T47D (cell line): ENCODE measurements at regions not wholly inside any gene's neighbourhood (a gene's known extent, or its start where the extent isn't known, plus 50 kb on each side); places are given as distances from the start of the nearest gene placed in this dataset.

Experiments
- DNase-seq, 2 experiments: peaks; one replicate each; pipeline versions ENCODE4 v3.0.0 to v3.0.0-alpha.2; 2011 to 2012; ENCODE audit warnings: low read depth in 1 of 2, low spot score in 1 of 2
- JUND ChIP-seq: IDR thresholded peaks from 2 replicates; pipeline ENCODE4 v1.6.1; 2012; ENCODE audit warnings: low read depth
- in situ Hi-C: cut with HindIII; loops from 2 replicates; pipeline ENCODE4 v1.10.0; 2016; ENCODE audit warnings: low sequenced_read_pairs, low pct_unique_long_range_greater_than_20kb

- TF ChIP-seq JUND: no peak
- in situ Hi-C loops: no loop called here
- DNase-seq: no peak
Measured at GRCh38 chr2:190789074-190790004, 91.3 kb upstream of the GLS start.

- in situ Hi-C loops: no loop called here
- no peak for DNase-seq
- TF ChIP-seq JUND: no peak
Measured at GRCh38 chr2:190791347-190791975, 89.2 kb upstream of the GLS start.

GRCh38 chr2:190791976-190792575 is 88.5 kb upstream of the GLS start:
- no peak for DNase-seq
- in situ Hi-C loops: no loop called here
- no peak for TF ChIP-seq JUND

- no peak for DNase-seq
- in situ Hi-C loops: no loop called here
- no peak for TF ChIP-seq JUND
Measured at GRCh38 chr2:190792956-190793888, 87.4 kb upstream of the GLS start.

GRCh38 chr2:190794377-190794776 is 86.2 kb upstream of the GLS start:
- no peak for DNase-seq
- in situ Hi-C loops: no loop called here
- no peak for TF ChIP-seq JUND

GRCh38 chr2:190794790-190795189 is 85.8 kb upstream of the GLS start:
- no peak for TF ChIP-seq JUND
- DNase-seq: no peak
- in situ Hi-C loops: no loop called here

GRCh38 chr2:190795686-190796085 is 84.9 kb upstream of the GLS start:
- DNase-seq: no peak
- in situ Hi-C loops: no loop called here
- TF ChIP-seq JUND: no peak

GRCh38 chr2:190799999-190800398 is 80.6 kb upstream of the GLS start:
- no peak for DNase-seq
- in situ Hi-C loops: no loop called here
- TF ChIP-seq JUND: no peak

- in situ Hi-C loops: no loop called here
- TF ChIP-seq JUND: no peak
- DNase-seq: no peak
Measured at GRCh38 chr2:190800528-190800927, 80.1 kb upstream of the GLS start.

GRCh38 chr2:190802129-190802528 is 78.5 kb upstream of the GLS start:
- TF ChIP-seq JUND: no peak
- DNase-seq: no peak
- in situ Hi-C loops: no loop called here

GRCh38 chr2:190802626-190803209 is 77.9 kb upstream of the GLS start:
- DNase-seq: no peak
- in situ Hi-C loops: no loop called here
- TF ChIP-seq JUND: no peak
